K562 (cell line): ENCODE measurements at regions not wholly inside any gene's neighbourhood (a gene's known extent, or its start where the extent isn't known, plus 50 kb on each side); places are given as distances from the start of the nearest gene placed in this dataset.

Source experiments
- ATAC-seq: fragments of 200-7000 bp; cut with Tn5 transposase; 3 replicates; pipeline ENCODE4 v1.9.1; 2020; ENCODE audit warnings: moderate library complexity
- BruUV-seq: library from RNA; stranded (reverse); fragments of 400-500 nt; replicated peaks from 2 replicates; lab custom pipeline; 2021; lab: Mats Ljungman, UMichigan
- CTCF ChIA-PET: fragments of 300-600 bp; formaldehyde crosslinking; extraction: SDS; loops from one replicate; lab custom pipeline; 2021; ENCODE audit warnings: low intra/inter-chr PET ratio; lab: Yijun Ruan, JAX
- POLR2A ChIA-PET: fragments of 300-600, 350-650 bp; sonication (Branson Sonifier 250); formaldehyde crosslinking; extraction: SDS; loops from one replicate; lab custom pipeline; 2021; ENCODE audit warnings: antibody characterized with exemption, inconsistent platforms; lab: Yijun Ruan, JAX
- DNase-seq, 4 experiments: peaks; one replicate each; pipeline versions ENCODE4 v3.0.0 to v3.0.0-alpha.2; 2011 to 2018; ENCODE audit warnings: low spot score in 3 of 4, mixed read lengths in 3 of 4; ENCODE audit errors: extremely low read depth in 1 of 4
- FAIRE-seq: peaks from 2 replicates; lab custom pipeline; 2011; peaks lifted over from hg19 to GRCh38; lab: Jason Lieb, UNC
- H2AFZ ChIP-seq: 2 replicates; pipeline ENCODE4 v1.6.0; 2011; ENCODE audit warnings: low read depth, low read length, control low read depth, inconsistent platforms
- H3K27ac ChIP-seq: fragments of 200-600 bp; 3 replicates; pipeline ENCODE4 v1.8.0; 2011; ENCODE audit warnings: low read depth, mild to moderate bottlenecking, control low read depth, inconsistent platforms, low read length, moderate library complexity, mixed read lengths; ENCODE audit errors: extremely low read depth
- H3K27me3 ChIP-seq, 2 experiments: fragments of 300-600 bp in 1 of 2; 2 replicates in 1 of 2; 3 replicates in 1 of 2; pipeline versions ENCODE4 v1.6.0 to v1.8.0; 2011; ENCODE audit warnings: inconsistent platforms in 2 of 2, low read length in 2 of 2, mild to moderate bottlenecking in 1 of 2, mixed read lengths in 1 of 2, moderate library complexity in 1 of 2; ENCODE audit not compliant: control insufficient read depth in 2 of 2, insufficient read depth in 2 of 2
- H3K36me3 ChIP-seq: fragments of 300-600 bp; 3 replicates; pipeline ENCODE4 v1.8.0; 2011; ENCODE audit warnings: mild to moderate bottlenecking, low read length, inconsistent platforms; ENCODE audit not compliant: control insufficient read depth, insufficient read depth
- H3K4me1 ChIP-seq, 2 experiments: fragments of 200-600 bp in 1 of 2; replicated peaks in 1 of 2; 2 replicates in 1 of 2; 3 replicates in 1 of 2; pipeline versions ENCODE4 v1.5.1 to v1.8.0; 2011; ENCODE audit warnings: inconsistent platforms in 2 of 2, low read length in 2 of 2, mild to moderate bottlenecking in 1 of 2, mixed read lengths in 1 of 2, moderate library complexity in 1 of 2; ENCODE audit not compliant: control insufficient read depth in 2 of 2, insufficient read depth in 2 of 2
- H3K4me2 ChIP-seq: 2 replicates; pipeline ENCODE4 v1.6.1; 2011; ENCODE audit warnings: low read length, control low read depth, inconsistent platforms, mixed read lengths; ENCODE audit not compliant: insufficient read depth
- H3K4me3 ChIP-seq: fragments of 200-600 bp; sonication (generic), shearing (Covaris generic); 2 replicates; pipeline ENCODE4 v1.5.1; 2016; ENCODE audit warnings: control low read depth, inconsistent platforms
- H3K79me2 ChIP-seq: fragments of 200-600 bp; 3 replicates; pipeline ENCODE4 v1.8.0; 2011; ENCODE audit warnings: low read length, inconsistent platforms; ENCODE audit not compliant: control insufficient read depth, insufficient read depth
- H3K9ac ChIP-seq, 2 experiments: 2 replicates each; pipeline versions ENCODE4 v1.6.0 to v1.6.1; 2011; ENCODE audit warnings: low read depth in 2 of 2, low read length in 2 of 2, control low read depth in 1 of 2, inconsistent platforms in 1 of 2, mild to moderate bottlenecking in 1 of 2, mixed read lengths in 1 of 2; ENCODE audit not compliant: insufficient read depth in 1 of 2
- H3K9me1 ChIP-seq: one replicate; pipeline ENCODE4 v1.6.0; 2011; ENCODE audit warnings: inconsistent platforms, mild to moderate bottlenecking, low read length, moderate library complexity; ENCODE audit not compliant: control insufficient read depth, insufficient read depth
- H3K9me3 ChIP-seq: replicated peaks from 2 replicates; pipeline ENCODE4 v1.5.1; 2011; ENCODE audit warnings: low read depth, low read length, inconsistent platforms; ENCODE audit not compliant: control insufficient read depth, insufficient read depth
- H4K20me1 ChIP-seq: replicated peaks from 2 replicates; pipeline ENCODE4 v1.6.1; 2011; ENCODE audit warnings: low read length, inconsistent platforms, mixed read lengths; ENCODE audit not compliant: control insufficient read depth, insufficient read depth
- AFF1 ChIP-seq, 2 experiments: fragments of 450-650 bp; IDR thresholded peaks; 2 replicates each; pipeline ENCODE4 v1.6.1; 2018; ENCODE audit warnings: mild to moderate bottlenecking in 2 of 2, low read depth in 1 of 2; ENCODE audit not compliant: partially characterized antibody in 2 of 2
- ARID1B ChIP-seq: fragments of 450-650 bp; IDR thresholded peaks from 2 replicates; pipeline ENCODE4 v1.6.1; 2016; ENCODE audit warnings: antibody characterized with exemption, mild to moderate bottlenecking, inconsistent platforms
- CBFA2T2 ChIP-seq: fragments of 450-650 bp; conservative IDR thresholded peaks from 2 replicates; pipeline ENCODE4 v1.6.1; 2017; ENCODE audit warnings: mild to moderate bottlenecking
- CBFA2T3 ChIP-seq: fragments of 450-650 bp; IDR thresholded peaks from 2 replicates; pipeline ENCODE4 v1.6.1; 2017
- CTBP1 ChIP-seq: fragments of 450-650 bp; IDR thresholded peaks from 2 replicates; pipeline ENCODE4 v1.6.1; 2016; ENCODE audit warnings: borderline replicate concordance
- DPF2 ChIP-seq: fragments of 450-650 bp; IDR thresholded peaks from 2 replicates; pipeline ENCODE4 v1.6.1; 2016
- ETV1 ChIP-seq: fragments of 450-650 bp; conservative IDR thresholded peaks from 2 replicates; pipeline ENCODE4 v1.6.1; 2016; ENCODE audit warnings: missing genetic modification characterization, control low read depth, low read depth, missing compliant biosample characterization
- FIP1L1 ChIP-seq: fragments of 200-400 bp; formaldehyde crosslinking; IDR thresholded peaks from 2 replicates; pipeline ENCODE4 v1.6.1; 2018; ENCODE audit warnings: mild to moderate bottlenecking, low read depth, low read length; ENCODE audit not compliant: poor library complexity, severe bottlenecking
- FOXP1 ChIP-seq: sonication (generic); formaldehyde crosslinking; IDR thresholded peaks from 2 replicates; pipeline ENCODE4 v1.8.0; 2022; ENCODE audit warnings: mild to moderate bottlenecking, missing genetic modification reagents
- NR0B1 ChIP-seq: fragments of 450-650 bp; IDR thresholded peaks from one replicate; pipeline ENCODE4 v1.6.1; 2018; ENCODE audit warnings: mild to moderate bottlenecking, moderate library complexity; ENCODE audit not compliant: partially characterized antibody
- SMARCA4 ChIP-seq: fragments of 450-650 bp; IDR thresholded peaks from 2 replicates; pipeline ENCODE4 v1.6.1; 2016
- STAT5B ChIP-seq: fragments of 250-450 bp; sonication (Bioruptor Pico); IDR thresholded peaks from 2 replicates; pipeline ENCODE4 v1.8.0; 2021; ENCODE audit warnings: mild to moderate bottlenecking, inconsistent platforms
- SUPT5H ChIP-seq: fragments of 450-650 bp; IDR thresholded peaks from 2 replicates; pipeline ENCODE4 v1.6.1; 2016
- ZHX1 ChIP-seq: fragments of 150-350 bp; conservative IDR thresholded peaks from 2 replicates; pipeline ENCODE4 v1.6.1; 2014; ENCODE audit warnings: low read length
- ZNF224 ChIP-seq: sonication (generic); formaldehyde crosslinking; IDR thresholded peaks from 2 replicates; pipeline ENCODE4 v1.8.0; 2022; ENCODE audit warnings: mild to moderate bottlenecking, missing genetic modification reagents
- ZNF764 ChIP-seq: fragments of 250-450 bp; sonication (Bioruptor Pico); IDR thresholded peaks from 2 replicates; pipeline ENCODE4 v1.4.0; 2020; ENCODE audit warnings: low read depth, mild to moderate bottlenecking, moderate library complexity
- ZZZ3 ChIP-seq: fragments of 450-650 bp; IDR thresholded peaks from 2 replicates; pipeline ENCODE4 v1.6.1; 2016; ENCODE audit warnings: antibody characterized with exemption, mild to moderate bottlenecking, moderate library complexity
- WGBS: fragments of 100-300 bp; shearing (Covaris generic); methylation state at CpG from one replicate; pipeline ENCODE4 v1.1.6; 2016; ENCODE audit warnings: low coverage, mixed read lengths; ENCODE audit not compliant: insufficient coverage; ENCODE audit errors: missing lambda C conversion rate; 5-methylcytosine and 5-hydroxymethylcytosine counted together
- in situ Hi-C: fragments of 300-500 bp; cut with MboI; formaldehyde crosslinking; loops from 4 replicates; pipeline ENCODE4 v1.15.0; 2018; ENCODE audit warnings: inconsistent platforms, mixed read lengths
- intact Hi-C: fragments of 100-400 bp; cut with micrococcal nuclease; formaldehyde crosslinking; loops from 2 replicates; pipeline ENCODE4 v1.14.2; 2022

- WGBS = 4% methylated on average over 3 of the region's 3 CpGs
- Histone ChIP-seq H3K9me1 (no peaks in the 10 kb centered on the region), H3K9ac (no peak overlapping the region), H3K36me3 (no peaks in the 10 kb centered on the region), H3K4me1 (peaks cover 15 to 22% of the 10 kb centered on the region in 2 experiments; a peak in 4 of 5 replicates), H2AFZ (no peak overlapping the region), H3K4me2 (no peak overlapping the region), H3K79me2 (no peaks in the 10 kb centered on the region), H3K27me3 (no peaks in the 10 kb centered on the region), H3K27ac (no peak overlapping the region), H4K20me1 (no peaks in the 10 kb centered on the region), H3K9me3 (no peaks in the 10 kb centered on the region), H3K4me3 (no peak overlapping the region)
- peak in 1 of 4 experiments; percentile 27 for DNase-seq
- ChIA-PET CTCF (interaction anchor here (0.6 kb wide), 1 partner anchor 78 kb away, joined by 4 read pairs; no protein-coding TSS in a partner anchor), POLR2A (interaction anchor here (1.6 kb wide), 1 partner anchor 10 kb away, joined by 4 read pairs; no protein-coding TSS in a partner anchor)
- peak; percentile 35; the same call in 2 of the 3 replicates for ATAC-seq
- no TSS peak for BruUV-seq
- no peak for FAIRE-seq
- in situ Hi-C loops = no loop called here
- intact Hi-C loops = loop anchor here (10.0 kb wide), 1 partner anchor 62 kb away; no protein-coding TSS in a partner anchor
- TF ChIP-seq CBFA2T3 (peak; percentile 58), FOXP1 (no peak), SUPT5H (no peak), STAT5B (CRISPR knock-in tag) (no peak), ARID1B (peak; percentile 53), ZZZ3 (no peak), CBFA2T2 (peak; percentile 33; the same call in 1 of the 2 replicates), CTBP1 (no peak), ZNF764 (no peak), SMARCA4 (0 out of 2 replicates have a peak, but pooled peaks have one; percentile 18), ZHX1 (no peak), NR0B1 (no peak), ZNF224 (no peak), ETV1 (tag) (no peak), DPF2 (0 out of 2 replicates have a peak, but pooled peaks have one; percentile 11), AFF1 (IDR thresholded peaks at IDR 0.05; ENCODE audit: low read depth in 1 of 2, partially characterized antibody in 2 of 2) (no peak), FIP1L1 (no peak)
Measured at GRCh38 chr9:32882705-32883104, 99.4 kb downstream of the TMEM215 start.
